ENCODE measurements at regions not wholly inside any gene's neighbourhood (a gene's known extent, or its start where the extent isn't known, plus 50 kb on each side); places are given as distances from the start of the nearest gene placed in this dataset.

- no peak overlapping the region for H3K4me3 ChIP-seq (ENCODE audit: control insufficient read depth, low read depth, low read length)
- TF ChIP-seq CTCF (IDR thresholded peaks at IDR 0.05; ENCODE audit: control insufficient read depth, insufficient read depth, low read depth, low read length, missing control alignments), result no peak
- no peak for DNase-seq (ENCODE audit: low read depth)
Measured at GRCh38 chr9:13967438-13967837, 346.5 kb downstream of the NFIB start.

DNA sequence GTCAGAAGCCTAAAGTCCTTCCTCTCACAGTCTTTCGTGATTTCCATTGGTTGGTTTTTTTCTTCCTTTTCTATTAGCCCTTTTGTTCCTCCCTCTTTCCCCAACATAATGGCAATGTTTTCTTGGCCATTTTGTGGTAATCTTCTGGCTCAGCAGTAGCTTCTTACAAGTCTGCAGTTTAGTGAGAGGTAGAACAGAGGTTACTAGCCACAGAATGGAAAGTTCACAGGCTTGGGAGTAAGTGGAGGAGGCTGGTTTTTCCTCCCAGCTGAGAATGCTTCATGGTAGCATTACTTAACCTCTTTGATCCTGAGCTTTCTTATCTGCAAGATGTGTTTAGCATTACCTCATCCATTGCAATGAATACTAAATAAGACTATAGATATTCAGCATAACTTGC is 346.9 kb downstream of the NFIB start:
- no peak overlapping the region for H3K4me3 ChIP-seq (ENCODE audit: control insufficient read depth, low read depth, low read length)
- DNase-seq (ENCODE audit: low read depth), result no peak
- no peak for TF ChIP-seq CTCF (IDR thresholded peaks at IDR 0.05; ENCODE audit: control insufficient read depth, insufficient read depth, low read depth, low read length, missing control alignments)

GRCh38 chr9:13963005-13963653 is 350.8 kb downstream of the NFIB start:
- TF ChIP-seq CTCF (IDR thresholded peaks at IDR 0.05; ENCODE audit: control insufficient read depth, insufficient read depth, low read depth, low read length, missing control alignments), result no peak
- no peak for DNase-seq (ENCODE audit: low read depth)

GRCh38 chr9:13962006-13962405 is 351.9 kb downstream of the NFIB start:
- DNase-seq (ENCODE audit: low read depth), result no peak
- H3K4me3 ChIP-seq (ENCODE audit: control insufficient read depth, low read depth, low read length), result no peak overlapping the region
- TF ChIP-seq CTCF (IDR thresholded peaks at IDR 0.05; ENCODE audit: control insufficient read depth, insufficient read depth, low read depth, low read length, missing control alignments), result no peak

More at GRCh38 chr9:13963005-13963653, 350.8 kb downstream of the NFIB start:
- H3K4me3 ChIP-seq (ENCODE audit: control insufficient read depth, low read depth, low read length), result no peak overlapping the region

GRCh38 chr9:13960011-13960765 is 353.8 kb downstream of the NFIB start:
- no peak for DNase-seq (ENCODE audit: low read depth)
- H3K4me3 ChIP-seq (ENCODE audit: control insufficient read depth, low read depth, low read length), result no peak overlapping the region
- no peak for TF ChIP-seq CTCF (IDR thresholded peaks at IDR 0.05; ENCODE audit: control insufficient read depth, insufficient read depth, low read depth, low read length, missing control alignments)

DNA sequence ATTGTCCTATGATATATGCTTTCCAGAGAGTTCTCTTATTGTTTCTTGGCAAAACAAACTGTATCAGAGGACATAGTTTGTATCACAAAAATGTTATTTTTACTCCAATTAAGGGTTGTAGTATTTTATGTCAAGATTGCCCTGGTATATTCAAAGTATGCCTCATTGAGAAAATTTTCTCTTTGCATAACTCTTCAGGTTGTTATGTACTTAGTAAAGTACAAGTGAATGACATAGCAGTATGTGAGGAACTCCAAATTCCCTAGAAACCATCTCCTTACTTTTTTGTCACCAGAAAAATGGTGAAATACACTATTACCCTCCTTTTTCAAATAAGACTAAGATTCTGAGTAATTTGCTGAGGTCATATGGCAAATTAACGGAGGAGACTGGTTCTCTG is 355.3 kb downstream of the NFIB start:
- no peak overlapping the region for H3K4me3 ChIP-seq (ENCODE audit: control insufficient read depth, low read depth, low read length)
- DNase-seq (ENCODE audit: low read depth), result no peak
- TF ChIP-seq CTCF (IDR thresholded peaks at IDR 0.05; ENCODE audit: control insufficient read depth, insufficient read depth, low read depth, low read length, missing control alignments), result no peak

All from AG09309 (cell line).